ENCODE measurements at regions not wholly inside any gene's neighbourhood (a gene's known extent, or its start where the extent isn't known, plus 50 kb on each side); places are given as distances from the start of the nearest gene placed in this dataset.
"Not testable (repeated sequence)": the region's sequence is repeated elsewhere in the genome, so short reads cannot be mapped to it uniquely, and the experiment has no call there.

- TF ChIP-seq CTCF, POLR2AphosphoS5 (IDR thresholded peaks at IDR 0.05): not testable (repeated sequence)
Observed at GRCh38 chr1:106389160-106389559, 667.3 kb upstream of the PRMT6 start.
